HepG2 (cell line): ENCODE measurements at regions not wholly inside any gene's neighbourhood (a gene's known extent, or its start where the extent isn't known, plus 50 kb on each side); places are given as distances from the start of the nearest gene placed in this dataset.

Source experiments
- ATAC-seq: fragments of 200-7000 bp; cut with Tn5 transposase; 3 replicates; pipeline ENCODE4 v1.9.1; 2020; ENCODE audit warnings: mild to moderate bottlenecking, moderate library complexity
- BruUV-seq: library from RNA; stranded (reverse); fragments of 400-500 nt; replicated peaks from 2 replicates; lab custom pipeline; 2021; lab: Mats Ljungman, UMichigan
- CTCF ChIA-PET: fragments of 300-600 bp; formaldehyde crosslinking; extraction: SDS; loops from one replicate; lab custom pipeline; 2021; ENCODE audit warnings: low total read pairs, inconsistent platforms, low intra/inter-chr PET ratio; lab: Yijun Ruan, JAX
- POLR2A ChIA-PET: fragments of 350-600 bp; sonication (Branson Sonifier 250); formaldehyde crosslinking; loops from one replicate; lab custom pipeline; 2020; ENCODE audit warnings: antibody characterized with exemption, inconsistent platforms; lab: Yijun Ruan, JAX
- DNase-seq: peaks from one replicate; pipeline ENCODE4 v3.0.0-alpha.2; 2015; ENCODE audit warnings: low spot score
- FAIRE-seq: peaks from 3 replicates; lab custom pipeline; 2011; peaks lifted over from hg19 to GRCh38; lab: Jason Lieb, UNC
- H2AFZ ChIP-seq: one replicate; pipeline ENCODE4 v1.6.1; 2011; ENCODE audit warnings: low read length, inconsistent platforms
- H3K27ac ChIP-seq: fragments of 300-600 bp; 3 replicates; pipeline ENCODE4 v1.8.0; 2011; ENCODE audit warnings: mixed run types, mild to moderate bottlenecking, mixed read lengths, low read length, inconsistent platforms; ENCODE audit not compliant: insufficient read depth; ENCODE audit errors: extremely low read length
- H3K27me3 ChIP-seq, 2 experiments: fragments of 200-600 bp in 1 of 2; 2 replicates in 1 of 2; 3 replicates in 1 of 2; pipeline versions ENCODE4 v1.6.0 to v1.8.0; 2011; ENCODE audit warnings: low read length in 2 of 2, mild to moderate bottlenecking in 2 of 2, moderate library complexity in 2 of 2, inconsistent platforms in 1 of 2; ENCODE audit not compliant: insufficient read depth in 2 of 2, control insufficient read depth in 1 of 2
- H3K36me3 ChIP-seq, 2 experiments: fragments of 200-600 bp in 1 of 2; replicated peaks in 1 of 2; 2 replicates in 1 of 2; 3 replicates in 1 of 2; pipeline versions ENCODE4 v1.5.1 to v1.8.0; 2011; ENCODE audit warnings: low read length in 2 of 2, inconsistent platforms in 1 of 2; ENCODE audit not compliant: insufficient read depth in 2 of 2, control insufficient read depth in 1 of 2
- H3K4me1 ChIP-seq: 2 replicates; pipeline ENCODE4 v1.5.1; 2012; ENCODE audit warnings: low read length, inconsistent platforms; ENCODE audit not compliant: insufficient read depth
- H3K4me2 ChIP-seq: 2 replicates; pipeline ENCODE4 v1.6.0; 2011; ENCODE audit warnings: low read depth, low read length, inconsistent platforms
- H3K4me3 ChIP-seq, 3 experiments: fragments of 200-600 bp in 1 of 3; sonication (generic), shearing (Covaris generic) in 1 of 3; replicated peaks in 1 of 3; 2 replicates each; pipeline ENCODE4 v1.5.1; 2011 to 2016; ENCODE audit warnings: low read length in 3 of 3, inconsistent platforms in 2 of 3, low read depth in 2 of 3, mild to moderate bottlenecking in 2 of 3, control low read depth in 1 of 3, mixed read lengths in 1 of 3; ENCODE audit not compliant: insufficient read depth in 1 of 3
- H3K79me2 ChIP-seq: one replicate; pipeline ENCODE4 v1.6.1; 2011; ENCODE audit warnings: low read length, inconsistent platforms; ENCODE audit not compliant: insufficient read depth
- H3K9ac ChIP-seq: 2 replicates; pipeline ENCODE4 v1.6.0; 2011; ENCODE audit warnings: mild to moderate bottlenecking, low read depth, low read length, inconsistent platforms; ENCODE audit not compliant: insufficient read depth
- H3K9me3 ChIP-seq: 2 replicates; pipeline ENCODE4 v1.5.1; 2012; ENCODE audit warnings: mild to moderate bottlenecking, low read length
- H4K20me1 ChIP-seq: 2 replicates; pipeline ENCODE4 v1.6.0; 2011; ENCODE audit warnings: inconsistent platforms, mild to moderate bottlenecking, low read length, moderate library complexity; ENCODE audit not compliant: insufficient read depth
- CEBPB ChIP-seq: IDR thresholded peaks from 2 replicates; pipeline ENCODE4 v1.6.1; 2011; ENCODE audit warnings: low read depth, low read length, improper control_type of control experiment, borderline replicate concordance
- GTF2F1 ChIP-seq: fragments of 150-350 bp; IDR thresholded peaks from 2 replicates; pipeline ENCODE4 v1.6.1; 2014; ENCODE audit warnings: low read length
- MXD4 ChIP-seq: IDR thresholded peaks from 2 replicates; pipeline ENCODE4 v1.6.1; 2016; ENCODE audit warnings: mild to moderate bottlenecking, missing biosample characterization, missing genetic modification reagents
- NRL ChIP-seq: sonication (generic); formaldehyde crosslinking; IDR thresholded peaks from 2 replicates; pipeline ENCODE4 v1.5.0; 2020; ENCODE audit warnings: missing genetic modification reagents, mild to moderate bottlenecking, moderate library complexity, borderline replicate concordance
- RORA ChIP-seq: sonication (generic); formaldehyde crosslinking; IDR thresholded peaks from 2 replicates; pipeline ENCODE4 v1.5.0; 2020; ENCODE audit warnings: mild to moderate bottlenecking, missing genetic modification reagents, moderate library complexity
- ZFP82 ChIP-seq: sonication (generic); formaldehyde crosslinking; IDR thresholded peaks from 2 replicates; pipeline ENCODE4 v1.5.1; 2020; ENCODE audit warnings: mild to moderate bottlenecking, missing genetic modification reagents, borderline replicate concordance
- ZNF274 ChIP-seq: sonication (generic); formaldehyde crosslinking; IDR thresholded peaks from 2 replicates; pipeline ENCODE4 v1.5.1; 2020; ENCODE audit warnings: mild to moderate bottlenecking, missing genetic modification reagents
- ZNF354B ChIP-seq: sonication (generic); formaldehyde crosslinking; IDR thresholded peaks from 2 replicates; pipeline ENCODE4 v1.8.0; 2022; ENCODE audit warnings: mild to moderate bottlenecking, missing genetic modification reagents
- ZNF724P ChIP-seq: sonication (generic); formaldehyde crosslinking; IDR thresholded peaks from 2 replicates; pipeline ENCODE4 v1.8.0; 2022; ENCODE audit warnings: missing genetic modification reagents, borderline replicate concordance
- ZNF773 ChIP-seq: sonication (generic); formaldehyde crosslinking; IDR thresholded peaks from 2 replicates; pipeline ENCODE4 v1.4.0; 2020; ENCODE audit warnings: missing genetic modification reagents, borderline replicate concordance
- ZSCAN22 ChIP-seq: sonication (generic); formaldehyde crosslinking; IDR thresholded peaks from 2 replicates; pipeline ENCODE4 v1.4.0; 2020; ENCODE audit warnings: mild to moderate bottlenecking, missing genetic modification reagents
- whole genome bisulfite sequencing: methylation state at CpG from one replicate; pipeline ENCODE4 v1.1.6; 2017; ENCODE audit warnings: low lambda C conversion rate; 5-methylcytosine and 5-hydroxymethylcytosine counted together
- in situ Hi-C: cut with HindIII; loops from 2 replicates; pipeline ENCODE4 v1.10.0; 2017; ENCODE audit warnings: low pct_unique_long_range_greater_than_20kb; ENCODE audit not compliant: extremely low pct_ligation_motif_present
- intact Hi-C: fragments of 100-400 bp; cut with micrococcal nuclease; formaldehyde crosslinking; loops from one replicate; pipeline ENCODE4 v1.10.0; 2022; ENCODE audit not compliant: unreplicated experiment
- TF ChIP-seq, protein P1 (sequence below): sonication (generic); formaldehyde crosslinking; IDR thresholded peaks from 2 replicates; pipeline ENCODE4 v1.4.0; 2020; ENCODE audit warnings: missing genetic modification reagents
- TF ChIP-seq, protein P2 (sequence below): sonication (generic); formaldehyde crosslinking; IDR thresholded peaks from 2 replicates; pipeline ENCODE4 v1.5.1; 2020; ENCODE audit warnings: missing genetic modification reagents, mild to moderate bottlenecking, borderline replicate concordance
- TF ChIP-seq, protein P3 (sequence below): sonication (generic); formaldehyde crosslinking; conservative IDR thresholded peaks from 2 replicates; pipeline ENCODE4 v1.8.0; 2022; ENCODE audit warnings: low read depth, missing genetic modification reagents

DNA sequence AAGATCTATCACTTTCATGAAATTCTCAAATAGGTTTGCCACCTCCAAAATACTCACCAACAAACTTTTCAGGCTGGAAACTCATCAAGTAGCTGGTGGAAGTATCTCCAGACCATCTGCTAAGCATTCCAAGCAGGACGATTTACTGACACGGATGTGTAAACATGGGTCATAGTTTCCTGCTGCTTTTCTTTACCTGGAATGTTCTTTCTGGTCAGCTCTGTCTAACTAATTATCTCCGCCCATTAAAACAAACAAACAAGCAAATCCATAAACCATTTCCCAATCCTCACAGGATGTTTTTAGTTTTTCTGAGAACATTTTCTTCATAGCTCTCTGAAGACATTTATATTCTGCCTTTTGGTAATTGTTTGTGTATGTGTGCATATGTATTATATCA, 397.0 kb downstream of the METTL15 start:
- Histone ChIP-seq H2AFZ (no peak overlapping the region), H4K20me1 (no peaks in the 10 kb centered on the region), H3K4me3 (no peak overlapping the region), H3K36me3 (no peaks in the 10 kb centered on the region), H3K79me2 (no peaks in the 10 kb centered on the region), H3K27me3 (no peaks in the 10 kb centered on the region), H3K4me1 (no peaks in the 10 kb centered on the region), H3K27ac (no peak overlapping the region), H3K4me2 (no peak overlapping the region), H3K9me3 (no peaks in the 10 kb centered on the region), H3K9ac (no peak overlapping the region)
- POLR2A ChIA-PET = no interaction called here
- DNase-seq = no peak
- in situ Hi-C loops = no loop called here
- BruUV-seq = no TSS peak
- 38% methylated on average over 3 of the region's 3 CpGs for WGBS
- no peak for FAIRE-seq
- intact Hi-C loops = no loop called here
- TF ChIP-seq CEBPB = no peak
- no peak for TF ChIP-seq ZNF773 (CRISPR knock-in tag)
- TF ChIP-seq, protein P1, sequence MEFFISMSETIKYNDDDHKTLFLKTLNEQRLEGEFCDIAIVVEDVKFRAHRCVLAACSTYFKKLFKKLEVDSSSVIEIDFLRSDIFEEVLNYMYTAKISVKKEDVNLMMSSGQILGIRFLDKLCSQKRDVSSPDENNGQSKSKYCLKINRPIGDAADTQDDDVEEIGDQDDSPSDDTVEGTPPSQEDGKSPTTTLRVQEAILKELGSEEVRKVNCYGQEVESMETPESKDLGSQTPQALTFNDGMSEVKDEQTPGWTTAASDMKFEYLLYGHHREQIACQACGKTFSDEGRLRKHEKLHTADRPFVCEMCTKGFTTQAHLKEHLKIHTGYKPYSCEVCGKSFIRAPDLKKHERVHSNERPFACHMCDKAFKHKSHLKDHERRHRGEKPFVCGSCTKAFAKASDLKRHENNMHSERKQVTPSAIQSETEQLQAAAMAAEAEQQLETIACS (CRISPR knock-in tag) = no peak
- no peak for TF ChIP-seq ZSCAN22 (CRISPR knock-in tag)
- TF ChIP-seq RORA (CRISPR knock-in tag) = no peak
- TF ChIP-seq MXD4 (CRISPR knock-in tag) = no peak
- TF ChIP-seq ZFP82 (CRISPR knock-in tag) = no peak
- TF ChIP-seq, protein P2, sequence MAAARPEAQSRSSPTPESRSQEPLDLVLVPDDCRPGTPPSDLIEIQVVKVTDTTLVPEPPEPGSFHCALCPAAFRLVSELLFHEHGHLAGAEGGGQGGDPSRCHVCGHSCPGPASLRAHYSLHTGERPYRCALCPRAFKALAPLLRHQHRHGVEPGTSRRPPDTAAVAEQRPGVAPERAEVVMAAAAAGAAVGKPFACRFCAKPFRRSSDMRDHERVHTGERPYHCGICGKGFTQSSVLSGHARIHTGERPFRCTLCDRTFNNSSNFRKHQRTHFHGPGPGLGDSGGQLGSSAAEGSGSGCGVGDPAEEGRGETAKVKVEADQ (CRISPR knock-in tag) = no peak
- TF ChIP-seq ZNF274 (CRISPR knock-in tag) = no peak
- TF ChIP-seq NRL (CRISPR knock-in tag) = no peak
- TF ChIP-seq, protein P3, sequence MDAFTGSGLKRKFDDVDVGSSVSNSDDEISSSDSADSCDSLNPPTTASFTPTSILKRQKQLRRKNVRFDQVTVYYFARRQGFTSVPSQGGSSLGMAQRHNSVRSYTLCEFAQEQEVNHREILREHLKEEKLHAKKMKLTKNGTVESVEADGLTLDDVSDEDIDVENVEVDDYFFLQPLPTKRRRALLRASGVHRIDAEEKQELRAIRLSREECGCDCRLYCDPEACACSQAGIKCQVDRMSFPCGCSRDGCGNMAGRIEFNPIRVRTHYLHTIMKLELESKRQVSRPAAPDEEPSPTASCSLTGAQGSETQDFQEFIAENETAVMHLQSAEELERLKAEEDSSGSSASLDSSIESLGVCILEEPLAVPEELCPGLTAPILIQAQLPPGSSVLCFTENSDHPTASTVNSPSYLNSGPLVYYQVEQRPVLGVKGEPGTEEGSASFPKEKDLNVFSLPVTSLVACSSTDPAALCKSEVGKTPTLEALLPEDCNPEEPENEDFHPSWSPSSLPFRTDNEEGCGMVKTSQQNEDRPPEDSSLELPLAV (CRISPR knock-in tag) = no peak
- no peak for TF ChIP-seq GTF2F1
- TF ChIP-seq ZNF724P (CRISPR knock-in tag) = no peak
- no peak for TF ChIP-seq ZNF354B
- ATAC-seq = no peak
- CTCF ChIA-PET = no interaction called here
